ENCODE measurements at regions not wholly inside any gene's neighbourhood (a gene's known extent, or its start where the extent isn't known, plus 50 kb on each side); places are given as distances from the start of the nearest gene placed in this dataset.

DNA sequence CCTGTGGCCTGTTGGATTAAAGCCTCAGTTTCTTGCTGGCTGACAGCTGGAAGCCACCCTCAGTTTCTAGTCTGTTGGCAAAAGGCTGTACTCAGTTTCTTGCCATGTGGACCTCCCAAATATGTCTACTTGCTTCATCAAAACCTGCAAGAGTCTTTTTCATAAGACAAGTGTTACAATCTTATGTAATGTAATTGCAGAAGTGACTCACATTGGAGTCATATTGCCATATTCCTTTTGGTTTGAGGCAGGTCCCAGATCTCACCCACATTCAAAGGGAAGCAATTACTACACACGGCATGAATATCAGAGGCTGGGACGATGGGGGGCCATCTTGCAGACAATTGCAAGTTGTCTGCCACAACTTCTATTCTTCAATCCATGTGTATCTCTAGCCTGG is 286.7 kb upstream of the IL12B start:
- DNase-seq, result no peak

DNA sequence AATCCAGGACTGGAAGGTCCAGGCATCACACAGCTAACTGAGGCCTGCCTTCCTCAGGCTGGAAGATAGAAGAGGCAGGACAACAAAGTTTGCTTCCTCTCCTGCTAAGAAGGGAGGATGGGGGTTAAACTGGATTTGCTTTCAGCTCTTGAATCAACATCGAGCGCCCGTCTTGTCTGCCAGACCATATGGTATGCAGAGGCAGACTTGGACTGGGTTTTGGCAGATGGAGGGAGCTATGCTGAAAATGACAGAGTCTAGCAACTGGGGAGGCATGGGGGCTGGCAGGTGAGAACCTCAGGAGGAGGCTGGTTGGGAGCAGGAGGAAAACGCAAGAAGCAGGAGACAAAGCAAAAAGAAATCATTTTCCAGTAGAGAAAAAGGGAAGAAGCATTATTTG is 289.5 kb upstream of the IL12B start:
- TF ChIP-seq CTCF (IDR thresholded peaks at IDR 0.05; ENCODE audit: borderline replicate concordance, extremely low read depth, low read length, poor library complexity, severe bottlenecking) (no peak), EZH2 (IDR thresholded peaks at IDR 0.05; ENCODE audit: borderline replicate concordance, low read depth, low read length, severe bottlenecking) (no peak)
- ATAC-seq (ENCODE audit: insufficient read depth, low read depth) (no peak), DNase-seq (no peak)
- Histone ChIP-seq H3K4me1 (ENCODE audit: insufficient read depth, low read length) (no peaks in the 10 kb centered on the region), H3K27ac (ENCODE audit: low read length) (no peak overlapping the region), H3K27me3 (ENCODE audit: insufficient read depth, low read length, poor library complexity) (no peaks in the 10 kb centered on the region), H3K79me2 (ENCODE audit: insufficient read depth, low read length) (no peaks in the 10 kb centered on the region), H3K4me3 (ENCODE audit: low read depth in 1 of 2, low read length in 2 of 2) (no peak overlapping the region), H3K36me3 (ENCODE audit: insufficient read depth, low read length) (no peaks in the 10 kb centered on the region), H2AFZ (ENCODE audit: low read depth, low read length) (no peak overlapping the region), H4K20me1 (ENCODE audit: insufficient read depth, low read length) (no peaks in the 10 kb centered on the region), H3K9ac (ENCODE audit: low read depth, low read length) (no peak overlapping the region), H3K9me3 (ENCODE audit: insufficient read depth, low read length, severe bottlenecking) (no peaks in the 10 kb centered on the region), H3K4me2 (ENCODE audit: insufficient read depth, low read length) (no peak overlapping the region)

More for the DNA sequence above, 286.7 kb upstream of the IL12B start:
- Histone ChIP-seq H3K36me3 (ENCODE audit: insufficient read depth, low read length) (no peaks in the 10 kb centered on the region), H3K4me3 (ENCODE audit: low read depth in 1 of 2, low read length in 2 of 2) (no peak overlapping the region), H3K4me2 (ENCODE audit: insufficient read depth, low read length) (no peak overlapping the region), H3K27ac (ENCODE audit: low read length) (no peak overlapping the region), H3K9me3 (ENCODE audit: insufficient read depth, low read length, severe bottlenecking) (no peaks in the 10 kb centered on the region), H2AFZ (ENCODE audit: low read depth, low read length) (no peak overlapping the region), H4K20me1 (ENCODE audit: insufficient read depth, low read length) (no peaks in the 10 kb centered on the region), H3K79me2 (ENCODE audit: insufficient read depth, low read length) (no peaks in the 10 kb centered on the region), H3K9ac (ENCODE audit: low read depth, low read length) (no peak overlapping the region), H3K4me1 (ENCODE audit: insufficient read depth, low read length) (peaks cover 5% of the 10 kb centered on the region; the same call in 1 of the 2 replicates), H3K27me3 (ENCODE audit: insufficient read depth, low read length, poor library complexity) (no peaks in the 10 kb centered on the region)
- no peak for ATAC-seq (ENCODE audit: insufficient read depth, low read depth)
- TF ChIP-seq CTCF (IDR thresholded peaks at IDR 0.05; ENCODE audit: borderline replicate concordance, extremely low read depth, low read length, poor library complexity, severe bottlenecking) (no peak), EZH2 (IDR thresholded peaks at IDR 0.05; ENCODE audit: borderline replicate concordance, low read depth, low read length, severe bottlenecking) (no peak)

- DNase-seq (no peak), ATAC-seq (ENCODE audit: insufficient read depth, low read depth) (no peak)
- no peak overlapping the region for H3K27ac ChIP-seq (ENCODE audit: low read length)
- H4K20me1 ChIP-seq (ENCODE audit: insufficient read depth, low read length), result no peaks in the 10 kb centered on the region
- no peaks in the 10 kb centered on the region for H3K79me2 ChIP-seq (ENCODE audit: insufficient read depth, low read length)
- no peak overlapping the region for H3K4me3 ChIP-seq (ENCODE audit: low read depth in 1 of 2, low read length in 2 of 2)
- H3K9me3 ChIP-seq (ENCODE audit: insufficient read depth, low read length, severe bottlenecking), result no peaks in the 10 kb centered on the region
- H3K9ac ChIP-seq (ENCODE audit: low read depth, low read length), result no peak overlapping the region
- TF ChIP-seq EZH2 (IDR thresholded peaks at IDR 0.05; ENCODE audit: borderline replicate concordance, low read depth, low read length, severe bottlenecking) (no peak), CTCF (IDR thresholded peaks at IDR 0.05; ENCODE audit: borderline replicate concordance, extremely low read depth, low read length, poor library complexity, severe bottlenecking) (no peak)
- H3K4me1 ChIP-seq (ENCODE audit: insufficient read depth, low read length), result no peaks in the 10 kb centered on the region
- no peaks in the 10 kb centered on the region for H3K27me3 ChIP-seq (ENCODE audit: insufficient read depth, low read length, poor library complexity)
- H3K4me2 ChIP-seq (ENCODE audit: insufficient read depth, low read length), result no peak overlapping the region
- H3K36me3 ChIP-seq (ENCODE audit: insufficient read depth, low read length), result no peaks in the 10 kb centered on the region
- no peak overlapping the region for H2AFZ ChIP-seq (ENCODE audit: low read depth, low read length)
These were observed 290.7 kb upstream of the IL12B start for GRCh38 chr5:159620853-159621540.
